CD4-positive, alpha-beta T cell treated with Interleukin-10 for 1 hour (primary cell): ENCODE measurements at regions not wholly inside any gene's neighbourhood (a gene's known extent, or its start where the extent isn't known, plus 50 kb on each side); places are given as distances from the start of the nearest gene placed in this dataset.
"Not testable (repeated sequence)": the region's sequence is repeated elsewhere in the genome, so short reads cannot be mapped to it uniquely, and the experiment has no call there.

Source experiments
- DNase-seq: peaks from one replicate; pipeline ENCODE4 v3.0.0-alpha.2; 2020

GRCh38 chr3:104190681-104191080, 1176.0 kb upstream of the ALCAM start:
- no peak for DNase-seq

GRCh38 chr3:104198131-104198530, 1168.6 kb upstream of the ALCAM start:
- no peak for DNase-seq

- DNase-seq = no peak
These were observed 1159.8 kb upstream of the ALCAM start for GRCh38 chr3:104206925-104207324.

GRCh38 chr3:104214277-104214676, 1152.4 kb upstream of the ALCAM start:
- no peak for DNase-seq

DNA sequence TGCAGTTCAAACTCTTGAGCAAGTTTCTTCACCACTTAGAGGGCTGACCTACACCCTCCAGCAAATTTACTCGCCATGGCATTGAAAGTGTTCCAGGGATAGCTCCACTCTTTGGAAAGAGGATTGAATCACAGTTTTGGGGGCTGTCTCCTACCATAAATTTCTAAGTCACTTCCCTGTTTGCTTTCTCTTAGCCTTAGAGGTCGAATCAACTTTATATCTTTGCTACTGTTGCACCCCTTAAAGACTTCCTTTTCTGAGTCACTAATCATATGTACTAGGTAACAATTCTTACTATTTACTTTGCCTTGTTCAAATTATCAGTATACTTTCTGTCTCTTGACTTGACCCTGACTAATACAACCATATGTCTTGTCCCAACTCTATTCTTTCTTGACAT, 1151.8 kb upstream of the ALCAM start:
- no peak for DNase-seq

DNA sequence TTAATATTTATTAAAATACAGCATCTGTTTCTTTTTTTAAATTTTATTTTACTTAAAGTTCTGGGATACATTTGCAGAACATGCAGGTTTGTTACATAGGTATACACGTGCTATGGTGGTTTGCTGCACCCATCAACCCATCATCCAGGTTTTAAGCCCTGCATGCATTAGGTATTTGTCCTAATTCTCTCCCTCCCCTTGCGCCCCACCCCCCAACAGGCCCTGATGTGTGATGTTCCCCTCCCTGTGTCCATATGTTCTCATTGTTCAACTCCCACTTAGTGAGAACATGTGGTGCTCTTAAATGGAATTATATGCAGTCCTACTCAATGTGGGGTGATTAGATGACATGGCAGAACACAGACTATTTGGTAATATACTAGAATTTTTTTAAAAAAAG, 1147.7 kb upstream of the ALCAM start:
- DNase-seq = not testable (repeated sequence)

DNA sequence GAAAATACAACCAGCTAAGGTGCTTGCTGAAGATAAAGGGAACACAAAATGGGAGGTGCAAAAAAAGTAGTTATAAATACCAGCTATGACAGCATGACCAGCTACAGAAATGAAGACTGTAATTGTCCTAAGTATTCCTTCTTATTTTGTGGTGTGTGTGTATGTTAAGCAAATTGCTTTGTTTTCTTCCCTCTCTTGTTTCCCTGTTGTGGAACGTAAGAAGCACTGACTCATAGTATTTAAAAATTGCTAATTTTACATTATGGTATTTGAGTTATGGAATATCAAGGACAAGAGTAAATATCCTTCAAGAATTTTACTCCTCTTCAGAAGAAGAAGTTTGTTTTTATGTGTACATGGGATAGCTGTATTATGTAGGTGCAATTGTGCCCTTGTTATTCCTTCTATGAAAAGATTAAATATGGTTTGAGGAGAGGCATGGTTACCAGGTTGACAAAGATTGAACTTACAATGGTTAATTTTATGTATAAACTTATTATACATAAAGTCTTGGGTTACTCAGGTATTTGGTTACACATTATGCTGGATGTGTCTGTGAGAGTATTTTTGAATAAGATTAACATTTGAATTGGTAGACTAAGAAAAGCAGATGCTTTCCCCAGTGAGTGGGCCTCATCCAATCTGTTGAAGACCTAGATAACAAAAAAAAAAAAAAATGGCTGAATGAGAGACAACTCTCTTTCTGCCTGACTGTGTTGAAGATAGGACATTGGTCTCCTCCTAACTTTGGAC, 1132.1 kb upstream of the ALCAM start:
- no peak for DNase-seq

DNA sequence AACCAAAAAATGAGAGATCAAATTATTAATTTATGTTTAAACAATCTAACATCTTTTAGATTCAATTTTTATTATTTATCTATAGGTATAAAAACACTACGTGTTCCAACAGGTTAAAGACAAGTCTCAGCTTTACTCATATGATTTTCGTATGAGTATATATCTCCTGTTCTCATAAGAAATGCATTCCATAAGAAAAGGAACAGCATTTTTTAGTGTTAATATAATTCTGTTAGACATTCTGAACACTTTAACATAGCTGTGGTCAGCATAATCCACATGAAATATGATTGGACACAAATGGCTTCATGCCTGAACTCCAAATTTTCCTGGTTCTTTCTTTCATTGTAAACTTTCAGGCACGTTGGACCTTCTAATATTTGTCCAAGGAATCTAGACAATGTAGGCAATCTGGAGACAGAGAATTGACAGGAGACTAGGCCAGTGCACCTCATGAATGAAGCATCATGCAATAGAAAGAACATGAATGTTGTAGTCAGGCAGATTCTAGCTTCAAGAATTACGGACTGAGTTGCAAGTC, 1122.0 kb upstream of the ALCAM start:
- DNase-seq = no peak

DNA sequence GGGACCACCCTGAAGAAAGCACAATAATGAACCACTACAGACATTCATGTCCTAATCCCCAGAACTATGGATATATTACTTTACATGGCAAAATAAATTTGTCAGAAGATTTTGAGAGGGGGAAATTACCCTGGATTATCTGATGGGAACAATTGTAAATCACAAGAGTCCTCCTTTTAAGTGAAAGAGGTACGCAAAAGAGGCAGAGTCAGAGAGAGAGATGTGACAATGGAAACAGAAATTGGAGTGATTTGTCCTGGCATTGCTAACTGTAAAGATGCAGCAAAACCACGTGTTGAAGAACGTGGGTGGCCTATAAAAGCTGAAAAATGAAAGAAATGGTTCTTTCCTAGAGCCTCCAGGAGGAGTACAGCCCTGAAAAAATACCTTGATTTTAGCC, 1121.4 kb upstream of the ALCAM start:
- DNase-seq = no peak

- no peak for DNase-seq
These were observed 1120.7 kb upstream of the ALCAM start for GRCh38 chr3:104245981-104246380.

GRCh38 chr3:104257486-104257885, 1109.2 kb upstream of the ALCAM start:
- no peak for DNase-seq

DNA sequence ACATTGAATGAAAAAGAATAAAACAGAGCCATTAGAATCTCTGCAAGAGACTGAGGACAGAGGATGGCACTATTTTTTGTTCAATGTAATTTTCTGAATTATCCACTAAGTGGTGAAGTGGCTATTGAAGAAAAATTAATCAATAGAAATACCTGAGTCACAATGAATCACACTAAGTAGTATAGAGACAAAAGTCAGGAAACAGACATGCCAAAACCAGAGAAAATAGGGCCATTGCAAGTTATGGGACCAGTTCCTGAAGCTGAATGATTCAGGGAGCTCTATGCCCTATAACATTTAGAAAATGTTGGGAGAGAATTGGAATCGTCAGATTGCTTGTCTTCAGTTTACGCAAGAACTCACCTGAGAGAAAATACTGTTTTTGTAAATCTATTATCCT, 1103.2 kb upstream of the ALCAM start:
- no peak for DNase-seq

DNA sequence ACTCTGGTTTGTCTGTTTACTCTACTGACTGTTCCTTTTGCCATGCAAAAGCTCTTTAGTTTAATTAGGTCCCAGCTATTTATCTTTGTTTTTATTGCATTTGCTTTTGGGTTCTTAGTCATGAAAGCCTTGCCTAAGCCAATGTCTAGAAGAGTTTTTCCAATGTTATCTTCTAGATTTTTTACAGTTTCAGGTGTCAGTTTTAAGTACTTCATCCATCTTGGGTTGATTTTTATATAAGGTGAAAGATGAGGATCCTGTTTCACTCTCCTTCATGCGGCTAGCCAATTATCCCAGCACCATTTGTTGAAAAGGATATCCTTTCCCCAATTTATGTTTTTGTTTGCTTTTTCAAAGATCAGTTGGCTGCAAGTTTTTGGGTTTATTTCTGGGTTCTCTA, 1100.5 kb upstream of the ALCAM start:
- not testable (repeated sequence) for DNase-seq

DNA sequence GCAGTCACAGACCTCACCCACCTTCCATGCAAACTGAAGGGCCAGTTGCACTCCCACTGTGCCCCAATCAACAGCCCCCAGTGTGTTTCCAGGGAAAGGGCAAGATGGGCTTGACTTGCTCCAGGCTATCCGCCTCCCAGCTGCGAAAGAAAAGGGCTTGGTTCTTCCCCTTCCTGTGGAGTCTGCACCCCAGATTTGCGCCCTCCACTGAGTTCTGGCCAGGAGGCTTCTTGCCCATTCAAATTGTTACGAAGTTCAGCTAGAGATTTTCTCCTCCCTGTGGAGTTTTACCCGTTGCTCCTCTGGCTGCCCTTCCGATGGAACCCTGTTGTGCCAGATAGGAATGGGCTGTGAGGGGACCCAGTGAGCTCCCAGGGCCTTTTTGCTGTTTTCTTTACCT, 1096.9 kb upstream of the ALCAM start:
- DNase-seq = no peak

DNA sequence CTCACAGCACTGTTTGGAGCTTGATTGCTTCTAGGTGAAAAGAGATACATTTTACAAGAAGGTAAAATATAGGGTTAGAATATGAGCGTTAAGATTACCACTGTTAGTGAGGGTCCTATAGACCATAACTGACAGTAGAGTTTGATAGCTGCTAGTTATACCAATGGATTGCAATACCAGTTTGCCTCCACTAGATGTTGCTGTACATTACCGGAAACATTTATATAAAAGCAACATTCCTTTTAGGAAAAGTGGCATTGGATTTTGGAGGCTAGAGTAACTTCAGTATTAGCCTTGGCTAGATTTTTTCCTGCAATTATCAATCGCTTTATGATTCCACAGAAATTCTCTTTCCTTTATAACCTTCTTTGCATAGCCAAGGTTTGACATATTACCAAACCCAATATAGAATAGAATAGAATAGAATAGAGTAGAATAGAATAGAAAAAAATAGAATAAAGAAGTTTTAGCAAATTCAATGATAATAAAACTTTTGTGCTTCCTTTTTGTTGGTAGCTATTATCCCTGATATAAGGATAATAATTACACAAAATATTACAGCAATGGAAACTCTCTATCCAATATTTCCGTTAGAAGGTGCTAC, 1093.6 kb upstream of the ALCAM start:
- DNase-seq = peak; percentile 23

GRCh38 chr3:104275199-104275598, 1091.5 kb upstream of the ALCAM start:
- DNase-seq = no peak

- DNase-seq = peak; percentile 24
These were observed 1087.1 kb upstream of the ALCAM start for GRCh38 chr3:104279617-104280016.

- DNase-seq = no peak
These were observed 1085.0 kb upstream of the ALCAM start for GRCh38 chr3:104281713-104282112.

DNA sequence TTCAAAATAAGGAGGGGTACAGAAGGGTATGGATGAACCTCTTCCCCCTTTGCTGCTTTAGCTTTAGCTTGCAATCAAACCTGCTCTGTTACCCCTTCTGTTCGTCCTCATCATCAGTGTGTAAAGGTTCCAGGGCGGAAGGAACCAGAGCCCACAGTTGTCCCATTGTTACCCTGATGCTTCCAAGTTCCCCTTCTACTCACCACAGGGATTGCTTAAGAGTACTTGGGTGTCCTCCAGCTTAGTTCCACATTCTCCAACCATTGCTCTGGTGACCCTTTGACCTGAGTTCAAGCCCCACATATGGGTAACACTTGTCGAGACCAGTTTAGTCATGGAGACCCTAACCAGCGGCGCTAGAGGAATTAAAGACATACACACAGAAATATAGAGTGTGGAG, 1080.1 kb upstream of the ALCAM start:
- DNase-seq = no peak

GRCh38 chr3:104291437-104291851, 1075.3 kb upstream of the ALCAM start:
- DNase-seq = no peak

- DNase-seq = no peak
These were observed 1074.8 kb upstream of the ALCAM start for GRCh38 chr3:104291878-104292277.

GRCh38 chr3:104297617-104298016, 1069.1 kb upstream of the ALCAM start:
- no peak for DNase-seq

DNA sequence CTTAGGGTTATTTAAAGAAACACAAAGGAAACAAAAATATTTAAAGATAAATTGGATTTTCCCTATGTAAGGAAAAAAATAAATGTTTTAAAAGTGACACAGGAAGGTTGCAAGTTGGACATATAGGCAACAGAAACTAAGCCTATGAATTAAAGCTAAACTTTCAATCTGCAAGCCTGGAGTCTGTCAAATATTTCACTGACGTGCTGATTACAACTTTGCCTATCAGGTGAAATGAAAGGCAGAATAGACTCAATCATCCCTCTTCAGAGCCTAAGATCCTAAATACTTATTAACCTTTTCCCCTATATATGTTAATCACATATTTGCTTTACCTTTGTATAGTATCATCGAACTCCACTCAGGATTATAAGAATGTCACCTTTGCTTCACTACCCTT, 1068.0 kb upstream of the ALCAM start:
- DNase-seq = no peak

DNA sequence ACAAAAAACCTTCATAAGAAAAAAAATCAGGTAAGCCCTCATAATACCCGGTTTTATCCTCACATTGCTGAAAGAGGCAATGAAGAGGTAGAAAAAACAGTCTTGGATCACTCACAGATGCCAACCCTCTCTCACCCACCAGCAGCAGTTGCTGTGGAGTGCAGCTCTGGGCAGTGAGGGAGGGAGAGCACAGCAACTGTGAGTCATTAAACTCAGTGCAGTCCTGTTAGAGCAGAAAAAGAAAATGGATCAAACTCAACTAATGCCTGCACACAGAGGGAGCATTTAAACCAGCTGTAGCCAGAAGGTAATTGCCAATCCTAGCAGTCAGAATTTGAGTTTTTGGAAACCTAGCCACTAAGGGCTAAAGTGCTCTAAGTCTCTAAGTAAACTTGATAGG, 1050.6 kb upstream of the ALCAM start:
- DNase-seq = no peak

DNA sequence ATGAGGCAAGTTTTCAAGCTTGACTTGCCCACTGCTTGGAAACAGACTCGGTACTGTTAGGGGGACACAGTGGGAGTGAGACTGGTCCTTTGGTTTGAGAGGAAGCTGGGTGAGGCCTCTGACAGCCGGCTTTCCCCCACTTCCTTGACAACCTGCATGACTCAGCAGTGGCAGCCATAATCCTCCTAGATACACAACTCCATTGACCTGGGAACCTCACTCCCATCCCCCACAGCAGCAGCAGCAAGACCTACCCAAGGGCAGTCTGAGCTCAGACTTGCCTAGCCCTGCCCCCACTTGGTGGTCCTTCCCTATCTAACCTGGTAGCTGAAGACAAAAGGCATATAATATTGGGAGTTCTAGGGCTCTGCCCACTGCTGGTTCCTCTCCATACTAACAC, 1043.5 kb upstream of the ALCAM start:
- no peak for DNase-seq
